GM12878 (cell line): ENCODE measurements at regions not wholly inside any gene's neighbourhood (a gene's known extent, or its start where the extent isn't known, plus 50 kb on each side); places are given as distances from the start of the nearest gene placed in this dataset.

ENCODE experiments used
- ATAC-seq: fragments of 200-7000 bp; cut with Tn5 transposase; 3 replicates; pipeline ENCODE4 v1.9.1; 2020; ENCODE audit warnings: mild to moderate bottlenecking, moderate library complexity
- BruUV-seq: library from RNA; stranded (reverse); fragments of 400-500 nt; replicated peaks from 2 replicates; lab custom pipeline; 2021; lab: Mats Ljungman, UMichigan
- CTCF ChIA-PET: fragments of 300-600 bp; sonication (Branson Sonifier 250); formaldehyde crosslinking; extraction: SDS; loops from one replicate; lab custom pipeline; 2021; ENCODE audit warnings: inconsistent platforms; lab: Yijun Ruan, JAX
- POLR2A ChIA-PET: fragments of 350-600 bp; formaldehyde crosslinking; extraction: SDS; loops from one replicate; lab custom pipeline; 2021; ENCODE audit warnings: inconsistent platforms; lab: Charles Lee
- RAD21 ChIA-PET: fragments of 300-600 bp; sonication (Branson Sonifier 250); formaldehyde crosslinking; loops from one replicate; lab custom pipeline; 2023; ENCODE audit warnings: antibody characterized with exemption; ENCODE audit not compliant: unreplicated experiment; lab: Charles Lee
- SMC1A ChIA-PET: fragments of 300-600 bp; sonication (Branson Sonifier 250); formaldehyde crosslinking; loops from one replicate; lab custom pipeline; 2023; ENCODE audit not compliant: unreplicated experiment, uncharacterized antibody; lab: Charles Lee
- DNase-seq: peaks from one replicate; pipeline ENCODE4 v3.0.0-alpha.2; 2011; ENCODE audit warnings: low read depth, low spot score
- FAIRE-seq: peaks from 3 replicates; lab custom pipeline; 2011; peaks lifted over from hg19 to GRCh38; lab: Jason Lieb, UNC
- H2AFZ ChIP-seq: 2 replicates; pipeline ENCODE4 v1.6.0; 2011; ENCODE audit warnings: low read depth, low read length, control low read depth; ENCODE audit not compliant: control insufficient read depth
- H3K27ac ChIP-seq: 2 replicates; pipeline ENCODE4 v1.5.1; 2011; ENCODE audit warnings: control low read depth; ENCODE audit not compliant: control insufficient read depth, insufficient read depth
- H3K27me3 ChIP-seq, 2 experiments: replicated peaks in 1 of 2; 2 replicates each; pipeline versions ENCODE4 v1.6.0 to v1.6.1; 2011; ENCODE audit warnings: low read length in 1 of 2; ENCODE audit not compliant: control insufficient read depth in 2 of 2, insufficient read depth in 2 of 2
- H3K36me3 ChIP-seq, 2 experiments: 2 replicates each; pipeline ENCODE4 v1.5.1; 2011; ENCODE audit warnings: low read length in 1 of 2; ENCODE audit not compliant: control insufficient read depth in 2 of 2, insufficient read depth in 2 of 2
- H3K4me1 ChIP-seq: 2 replicates; pipeline ENCODE4 v1.6.1; 2011; ENCODE audit warnings: mild to moderate bottlenecking, low read length, moderate library complexity, mixed read lengths; ENCODE audit not compliant: control insufficient read depth, insufficient read depth
- H3K4me2 ChIP-seq: 2 replicates; pipeline ENCODE4 v1.6.0; 2011; ENCODE audit warnings: control low read depth; ENCODE audit not compliant: control insufficient read depth, insufficient read depth
- H3K4me3 ChIP-seq: fragments of 200-600 bp; sonication (generic); 2 replicates; pipeline ENCODE4 v1.5.1; 2016
- H3K79me2 ChIP-seq: 2 replicates; pipeline ENCODE4 v1.6.0; 2011; ENCODE audit warnings: low read length; ENCODE audit not compliant: control insufficient read depth, insufficient read depth
- H3K9ac ChIP-seq: 2 replicates; pipeline ENCODE4 v1.8.0; 2011; ENCODE audit warnings: low read length, control low read depth, mixed read lengths; ENCODE audit not compliant: control insufficient read depth, insufficient read depth
- H3K9me3 ChIP-seq: replicated peaks from 3 replicates; pipeline ENCODE4 v1.5.1; 2011; ENCODE audit warnings: mild to moderate bottlenecking, low read length; ENCODE audit not compliant: control insufficient read depth, insufficient read depth
- H4K20me1 ChIP-seq: 2 replicates; pipeline ENCODE4 v1.6.0; 2011; ENCODE audit not compliant: control insufficient read depth, insufficient read depth
- BMI1 ChIP-seq: fragments of 450-650 bp; IDR thresholded peaks from 2 replicates; pipeline ENCODE4 v1.6.1; 2016; ENCODE audit warnings: mild to moderate bottlenecking, moderate library complexity, borderline replicate concordance
- BRCA1 ChIP-seq: IDR thresholded peaks from 2 replicates; pipeline ENCODE4 v1.6.1; 2011; ENCODE audit warnings: low read depth, low read length, improper control_type of control experiment
- EZH2 ChIP-seq: IDR thresholded peaks from 2 replicates; pipeline ENCODE4 v1.6.1; 2012; ENCODE audit warnings: low read depth, mild to moderate bottlenecking, control low read depth, inconsistent platforms, low read length, borderline replicate concordance; ENCODE audit not compliant: control insufficient read depth
- HCFC1 ChIP-seq: fragments of 150-350 bp; IDR thresholded peaks from 2 replicates; pipeline ENCODE4 v1.6.1; 2014; ENCODE audit warnings: low read length
- IKZF2 ChIP-seq, 2 experiments: fragments of 450-650 bp; IDR thresholded peaks; 2 replicates each; pipeline ENCODE4 v1.6.1; 2017; ENCODE audit warnings: mild to moderate bottlenecking in 2 of 2, moderate library complexity in 2 of 2
- MTA2 ChIP-seq: fragments of 450-650 bp; IDR thresholded peaks from 2 replicates; pipeline ENCODE4 v1.6.1; 2016; ENCODE audit warnings: low read depth, mild to moderate bottlenecking, moderate library complexity
- NFYA ChIP-seq: IDR thresholded peaks from 2 replicates; pipeline ENCODE4 v1.6.1; 2011; ENCODE audit warnings: low read depth, mild to moderate bottlenecking, low read length, improper control_type of control experiment, borderline replicate concordance
- NR2C2 ChIP-seq: IDR thresholded peaks from 2 replicates; pipeline ENCODE4 v1.6.1; 2011; ENCODE audit warnings: borderline replicate concordance, low read depth; ENCODE audit not compliant: control insufficient read depth, insufficient read length
- NR2F1 ChIP-seq: fragments of 450-650 bp; conservative IDR thresholded peaks from 2 replicates; pipeline ENCODE4 v1.6.1; 2017; ENCODE audit warnings: mild to moderate bottlenecking
- PML ChIP-seq: IDR thresholded peaks from 2 replicates; pipeline ENCODE4 v1.6.1; 2012; ENCODE audit warnings: low read length, inconsistent platforms
- POLR2A ChIP-seq: IDR thresholded peaks from 2 replicates; pipeline ENCODE4 v1.6.1; 2011; ENCODE audit warnings: low read depth, mild to moderate bottlenecking, low read length
- RAD21 ChIP-seq: IDR thresholded peaks from 2 replicates; pipeline ENCODE4 v1.6.1; 2011; ENCODE audit warnings: mild to moderate bottlenecking, low read depth, low read length, moderate library complexity; ENCODE audit not compliant: insufficient read depth
- RELA ChIP-seq: fragments of 450-650 bp; IDR thresholded peaks from 2 replicates; pipeline ENCODE4 v1.8.0; 2014; ENCODE audit warnings: borderline replicate concordance; ENCODE audit not compliant: partially characterized antibody
- WGBS: methylation state at CpG from one replicate; pipeline ENCODE4 v1.1.6; 2016; ENCODE audit warnings: low lambda C conversion rate; ENCODE audit not compliant: insufficient replicate concordance, insufficient coverage; ENCODE audit errors: missing lambda C conversion rate; 5-methylcytosine and 5-hydroxymethylcytosine counted together
- in situ Hi-C: fragments of 300-500 bp; cut with MboI; formaldehyde crosslinking; loops from 9 replicates; pipeline ENCODE4 v1.14.3; 2018; ENCODE audit warnings: mixed read lengths
- intact Hi-C: fragments of 100-400 bp; cut with micrococcal nuclease; formaldehyde crosslinking; loops from one replicate; pipeline ENCODE4 v1.14.2; 2022; ENCODE audit not compliant: unreplicated experiment
- TF ChIP-seq, protein P1 (sequence below): fragments of 150-350 bp; IDR thresholded peaks from 2 replicates; pipeline ENCODE4 v1.6.1; 2014; ENCODE audit warnings: mild to moderate bottlenecking, low read depth, low read length
- TF ChIP-seq, protein P2 (sequence below): fragments of 450-650 bp; IDR thresholded peaks from 2 replicates; pipeline ENCODE4 v1.6.1; 2017; ENCODE audit warnings: mild to moderate bottlenecking, low read depth, inconsistent platforms; ENCODE audit not compliant: poor library complexity, severe bottlenecking
- TF ChIP-seq, protein P3 (sequence below): IDR thresholded peaks from 2 replicates; pipeline ENCODE4 v1.6.1; 2011; ENCODE audit warnings: low read depth, low read length, improper control_type of control experiment, borderline replicate concordance
- TF ChIP-seq, protein P4 (sequence below): fragments of 450-650 bp; IDR thresholded peaks from 2 replicates; pipeline ENCODE4 v1.6.1; 2018; ENCODE audit warnings: mild to moderate bottlenecking, low read depth, moderate library complexity; ENCODE audit not compliant: partially characterized antibody

DNA sequence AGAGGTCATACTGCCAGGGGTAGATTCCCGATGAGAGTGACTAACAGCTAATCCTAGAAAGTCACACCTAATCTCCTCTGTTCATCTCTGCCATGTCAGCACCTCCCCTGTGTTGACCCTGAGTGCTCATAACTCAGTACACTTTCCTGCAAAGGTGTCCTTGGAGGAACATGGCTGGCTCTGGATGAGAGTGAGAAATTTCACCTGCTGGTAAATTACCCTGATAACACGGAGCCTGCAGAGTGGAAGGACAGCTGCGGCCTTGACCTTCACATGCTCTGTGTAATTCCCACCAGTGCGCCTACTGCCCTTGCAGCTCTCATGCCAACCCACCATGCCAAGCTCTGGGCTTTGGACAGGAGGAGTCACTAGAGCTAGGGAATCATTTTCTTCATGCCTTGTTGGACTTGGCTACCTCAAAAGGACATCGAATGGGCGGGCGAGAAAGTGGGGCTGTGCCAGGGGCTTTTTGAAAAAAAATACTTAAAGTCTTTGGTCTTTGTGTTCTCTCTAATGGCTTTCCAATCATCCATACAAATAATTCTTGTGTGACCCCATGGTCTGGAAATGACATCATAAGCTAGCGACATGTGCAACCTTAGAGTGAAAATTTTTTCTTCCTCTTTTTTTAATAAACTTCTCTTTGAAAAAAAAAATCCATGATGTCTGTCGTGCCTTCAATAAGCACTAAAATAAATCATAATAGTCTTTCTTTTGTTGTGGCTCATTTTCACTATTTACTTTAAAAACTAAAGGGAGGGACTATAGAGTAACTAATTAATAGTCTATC, 319.9 kb downstream of the MYCN start:
- H3K27ac ChIP-seq = no peak overlapping the region
- no peak overlapping the region for H3K4me3 ChIP-seq
- H3K4me1 ChIP-seq = no peaks in the 10 kb centered on the region
- no peaks in the 10 kb centered on the region for H3K27me3 ChIP-seq
- H3K9me3 ChIP-seq = no peaks in the 10 kb centered on the region
- WGBS = 31% methylated on average over 9 of the region's 9 CpGs
- FAIRE-seq (no peak), ATAC-seq (no peak), DNase-seq (no peak)
- no peaks in the 10 kb centered on the region for H3K36me3 ChIP-seq
- no TSS peak for BruUV-seq
- no peak overlapping the region for H3K4me2 ChIP-seq
- in situ Hi-C loops (no loop called here), intact Hi-C loops (no loop called here)
- POLR2A ChIA-PET = no interaction called here
- H3K9ac ChIP-seq = no peak overlapping the region
- SMC1A ChIA-PET = interaction anchor here (0.9 kb wide), 1 partner anchor 28 kb away, joined by 3 read pairs; no protein-coding TSS in a partner anchor
- no peaks in the 10 kb centered on the region for H3K79me2 ChIP-seq
- RAD21 ChIA-PET = no interaction called here
- CTCF ChIA-PET = interaction anchor here (0.8 kb wide), 1 partner anchor 10 kb away, joined by 3 read pairs; no protein-coding TSS in a partner anchor
- no peaks in the 10 kb centered on the region for H4K20me1 ChIP-seq
- no peak overlapping the region for H2AFZ ChIP-seq
- TF ChIP-seq, protein P1, sequence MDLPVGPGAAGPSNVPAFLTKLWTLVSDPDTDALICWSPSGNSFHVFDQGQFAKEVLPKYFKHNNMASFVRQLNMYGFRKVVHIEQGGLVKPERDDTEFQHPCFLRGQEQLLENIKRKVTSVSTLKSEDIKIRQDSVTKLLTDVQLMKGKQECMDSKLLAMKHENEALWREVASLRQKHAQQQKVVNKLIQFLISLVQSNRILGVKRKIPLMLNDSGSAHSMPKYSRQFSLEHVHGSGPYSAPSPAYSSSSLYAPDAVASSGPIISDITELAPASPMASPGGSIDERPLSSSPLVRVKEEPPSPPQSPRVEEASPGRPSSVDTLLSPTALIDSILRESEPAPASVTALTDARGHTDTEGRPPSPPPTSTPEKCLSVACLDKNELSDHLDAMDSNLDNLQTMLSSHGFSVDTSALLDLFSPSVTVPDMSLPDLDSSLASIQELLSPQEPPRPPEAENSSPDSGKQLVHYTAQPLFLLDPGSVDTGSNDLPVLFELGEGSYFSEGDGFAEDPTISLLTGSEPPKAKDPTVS = no peak
- no peak for TF ChIP-seq BMI1
- no peak for TF ChIP-seq EZH2
- no peak for TF ChIP-seq POLR2A
- no peak for TF ChIP-seq NR2C2
- no peak for TF ChIP-seq NFYA
- TF ChIP-seq, protein P2, sequence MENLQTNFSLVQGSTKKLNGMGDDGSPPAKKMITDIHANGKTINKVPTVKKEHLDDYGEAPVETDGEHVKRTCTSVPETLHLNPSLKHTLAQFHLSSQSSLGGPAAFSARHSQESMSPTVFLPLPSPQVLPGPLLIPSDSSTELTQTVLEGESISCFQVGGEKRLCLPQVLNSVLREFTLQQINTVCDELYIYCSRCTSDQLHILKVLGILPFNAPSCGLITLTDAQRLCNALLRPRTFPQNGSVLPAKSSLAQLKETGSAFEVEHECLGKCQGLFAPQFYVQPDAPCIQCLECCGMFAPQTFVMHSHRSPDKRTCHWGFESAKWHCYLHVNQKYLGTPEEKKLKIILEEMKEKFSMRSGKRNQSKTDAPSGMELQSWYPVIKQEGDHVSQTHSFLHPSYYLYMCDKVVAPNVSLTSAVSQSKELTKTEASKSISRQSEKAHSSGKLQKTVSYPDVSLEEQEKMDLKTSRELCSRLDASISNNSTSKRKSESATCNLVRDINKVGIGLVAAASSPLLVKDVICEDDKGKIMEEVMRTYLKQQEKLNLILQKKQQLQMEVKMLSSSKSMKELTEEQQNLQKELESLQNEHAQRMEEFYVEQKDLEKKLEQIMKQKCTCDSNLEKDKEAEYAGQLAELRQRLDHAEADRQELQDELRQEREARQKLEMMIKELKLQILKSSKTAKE = no peak
- TF ChIP-seq HCFC1 = no peak
- TF ChIP-seq, protein P3, sequence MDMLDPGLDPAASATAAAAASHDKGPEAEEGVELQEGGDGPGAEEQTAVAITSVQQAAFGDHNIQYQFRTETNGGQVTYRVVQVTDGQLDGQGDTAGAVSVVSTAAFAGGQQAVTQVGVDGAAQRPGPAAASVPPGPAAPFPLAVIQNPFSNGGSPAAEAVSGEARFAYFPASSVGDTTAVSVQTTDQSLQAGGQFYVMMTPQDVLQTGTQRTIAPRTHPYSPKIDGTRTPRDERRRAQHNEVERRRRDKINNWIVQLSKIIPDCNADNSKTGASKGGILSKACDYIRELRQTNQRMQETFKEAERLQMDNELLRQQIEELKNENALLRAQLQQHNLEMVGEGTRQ = no peak
- no peak for TF ChIP-seq PML
- TF ChIP-seq IKZF2 (IDR thresholded peaks at IDR 0.05) = no peak
- TF ChIP-seq NR2F1 = no peak
- TF ChIP-seq, protein P4, sequence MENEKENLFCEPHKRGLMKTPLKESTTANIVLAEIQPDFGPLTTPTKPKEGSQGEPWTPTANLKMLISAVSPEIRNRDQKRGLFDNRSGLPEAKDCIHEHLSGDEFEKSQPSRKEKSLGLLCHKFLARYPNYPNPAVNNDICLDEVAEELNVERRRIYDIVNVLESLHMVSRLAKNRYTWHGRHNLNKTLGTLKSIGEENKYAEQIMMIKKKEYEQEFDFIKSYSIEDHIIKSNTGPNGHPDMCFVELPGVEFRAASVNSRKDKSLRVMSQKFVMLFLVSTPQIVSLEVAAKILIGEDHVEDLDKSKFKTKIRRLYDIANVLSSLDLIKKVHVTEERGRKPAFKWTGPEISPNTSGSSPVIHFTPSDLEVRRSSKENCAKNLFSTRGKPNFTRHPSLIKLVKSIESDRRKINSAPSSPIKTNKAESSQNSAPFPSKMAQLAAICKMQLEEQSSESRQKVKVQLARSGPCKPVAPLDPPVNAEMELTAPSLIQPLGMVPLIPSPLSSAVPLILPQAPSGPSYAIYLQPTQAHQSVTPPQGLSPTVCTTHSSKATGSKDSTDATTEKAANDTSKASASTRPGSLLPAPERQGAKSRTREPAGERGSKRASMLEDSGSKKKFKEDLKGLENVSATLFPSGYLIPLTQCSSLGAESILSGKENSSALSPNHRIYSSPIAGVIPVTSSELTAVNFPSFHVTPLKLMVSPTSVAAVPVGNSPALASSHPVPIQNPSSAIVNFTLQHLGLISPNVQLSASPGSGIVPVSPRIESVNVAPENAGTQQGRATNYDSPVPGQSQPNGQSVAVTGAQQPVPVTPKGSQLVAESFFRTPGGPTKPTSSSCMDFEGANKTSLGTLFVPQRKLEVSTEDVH = no peak
- TF ChIP-seq RELA = no peak
- no peak for TF ChIP-seq MTA2
- TF ChIP-seq BRCA1 = no peak
- no peak for TF ChIP-seq RAD21
